Motor neuron (in vitro differentiated cells): ENCODE measurements at regions not wholly inside any gene's neighbourhood (a gene's known extent, or its start where the extent isn't known, plus 50 kb on each side); places are given as distances from the start of the nearest gene placed in this dataset.

ENCODE experiments used
- ATAC-seq, 8 experiments: fragments of 200-7000 bp; cut with Tn5 transposase; replicated peaks in 6 of 8; 2 replicates each; pipeline ENCODE4 v1.8.0; 2021; ENCODE audit warnings: mild to moderate bottlenecking in 8 of 8, moderate library complexity in 8 of 8
- H3K27ac ChIP-seq, 2 donors: fragments of 250-450 bp; sonication (Bioruptor Pico); 2 replicates each; pipeline ENCODE4 v1.9.0; 2021; ENCODE audit warnings: antibody characterized with exemption in 2 of 2, mild to moderate bottlenecking in 2 of 2, moderate library complexity in 1 of 2
- H3K4me1 ChIP-seq, 2 donors: fragments of 250-450 bp; sonication (Bioruptor Pico); replicated peaks in 1 of 2; 2 replicates each; pipeline ENCODE4 v1.6.1; 2021; ENCODE audit warnings: antibody characterized with exemption in 2 of 2, mild to moderate bottlenecking in 2 of 2, moderate library complexity in 1 of 2
- H3K4me3 ChIP-seq, 5 donors: fragments of 250-450 bp; sonication (Bioruptor Pico); 2 replicates each; pipeline ENCODE4 v1.9.0; 2021; ENCODE audit warnings: antibody characterized with exemption in 5 of 5, mild to moderate bottlenecking in 5 of 5, moderate library complexity in 4 of 5
- WGBS, 10 experiments: fragments of 450-650 bp; shearing (Covaris generic); methylation state at CpG; one replicate each; pipeline ENCODE4 v1.0.0; 2022; 5-methylcytosine and 5-hydroxymethylcytosine counted together
- in situ Hi-C, 9 experiments: fragments of 400-800 bp; cut with MboI; loops; one replicate each; pipeline ENCODE4 v1.15.0; 2021; ENCODE audit warnings: low sequenced_read_pairs in 9 of 9, low pct_unique_long_range_greater_than_20kb in 2 of 9; ENCODE audit not compliant: unreplicated experiment in 9 of 9

- ATAC-seq, result no peak
- in situ Hi-C loops, result no loop called here
- Histone ChIP-seq H3K27ac (no peak overlapping the region), H3K4me3 (no peak overlapping the region), H3K4me1 (no peaks in the 10 kb centered on the region)
- 100% methylated on average over 1 of the region's 2 CpGs; no CpG with 5 or more reads in 5 of the 10 experiments for WGBS, 10 experiments
Observed at GRCh38 chr5:144065786-144066185, 104.7 kb downstream of the YIPF5 start.

- in situ Hi-C loops, result no loop called here
- peak in 2 of 8 experiments; percentile 38 to 73 for ATAC-seq
- H3K4me1 ChIP-seq, result peaks cover 0 to 2% of the 10 kb centered on the region in 2 donors
- H3K4me3 ChIP-seq, result no peak overlapping the region
- H3K27ac ChIP-seq, result no peak overlapping the region
Observed at GRCh38 chr5:144072518-144072927, 97.9 kb downstream of the YIPF5 start.

- WGBS, 10 experiments, result 0 to 75% (median 41%) methylated on average over 1 of the region's 1 CpG
- ATAC-seq, result no peak
Observed at GRCh38 chr5:144076521-144077083, 93.9 kb downstream of the YIPF5 start.

GRCh38 chr5:144083185-144083584, 87.3 kb downstream of the YIPF5 start:
- ATAC-seq, result no peak
- 83 to 100% (median 100%) methylated on average over 1 of the region's 1 CpG; no CpG with 5 or more reads in 3 of the 10 experiments for WGBS, 10 experiments
- Histone ChIP-seq H3K4me1 (no peaks in the 10 kb centered on the region), H3K27ac (no peak overlapping the region), H3K4me3 (no peak overlapping the region)
- in situ Hi-C loops, result no loop called here

More at GRCh38 chr5:144076521-144077083, 93.9 kb downstream of the YIPF5 start:
- Histone ChIP-seq H3K27ac (no peak overlapping the region), H3K4me1 (peaks cover 0 to 2% of the 10 kb centered on the region in 2 donors), H3K4me3 (no peak overlapping the region)
- in situ Hi-C loops, result no loop called here

GRCh38 chr5:144084971-144085370, 85.5 kb downstream of the YIPF5 start:
- ATAC-seq, result no peak
- 86 to 100% (median 100%) methylated on average over 1 to 2 of the region's 2 CpGs; no CpG with 5 or more reads in 1 of the 10 experiments for WGBS, 10 experiments
- H3K4me1 ChIP-seq, result peaks cover 5 to 8% of the 10 kb centered on the region in 2 donors
- no peak overlapping the region for H3K4me3 ChIP-seq
- H3K27ac ChIP-seq, result no peak overlapping the region
- in situ Hi-C loops, result no loop called here

GRCh38 chr5:144085381-144085780, 85.1 kb downstream of the YIPF5 start:
- ATAC-seq, result no peak
- in situ Hi-C loops, result no loop called here
- 24 to 100% (median 80%) methylated on average over 1 to 3 of the region's 3 CpGs; no CpG with 5 or more reads in 1 of the 10 experiments for WGBS, 10 experiments
- no peak overlapping the region for H3K27ac ChIP-seq
- no peak overlapping the region for H3K4me3 ChIP-seq
- H3K4me1 ChIP-seq, result peaks cover 5 to 8% of the 10 kb centered on the region in 2 donors

GRCh38 chr5:144086295-144086694, 84.2 kb downstream of the YIPF5 start:
- WGBS, 10 experiments, result 40 to 96% (median 87%) methylated on average over 1 to 3 of the region's 3 CpGs; no CpG with 5 or more reads in 1 of the 10 experiments
- Histone ChIP-seq H3K27ac (no peak overlapping the region), H3K4me1 (peaks cover 5 to 8% of the 10 kb centered on the region in 2 donors), H3K4me3 (no peak overlapping the region)
- ATAC-seq, result no peak
- in situ Hi-C loops, result no loop called here

- 60 to 100% (median 91%) methylated on average over 1 of the region's 1 CpG; no CpG with 5 or more reads in 3 of the 10 experiments for WGBS, 10 experiments
- ATAC-seq, result no peak
- Histone ChIP-seq H3K4me1 (peaks cover 5 to 8% of the 10 kb centered on the region in 2 donors), H3K27ac (no peak overlapping the region), H3K4me3 (no peak overlapping the region)
- in situ Hi-C loops, result no loop called here
Observed at GRCh38 chr5:144087576-144087975, 82.9 kb downstream of the YIPF5 start.

- in situ Hi-C loops, result no loop called here
- peak in 2 of 8 experiments; percentile 14 to 16 for ATAC-seq
- peaks cover 5 to 8% of the 10 kb centered on the region in 2 donors for H3K4me1 ChIP-seq
- H3K4me3 ChIP-seq, result no peak overlapping the region
- H3K27ac ChIP-seq, result no peak overlapping the region
- 42 to 95% (median 84%) methylated on average over 1 to 3 of the region's 3 CpGs for WGBS, 10 experiments
Observed at GRCh38 chr5:144088206-144089064, 82.0 kb downstream of the YIPF5 start.

- in situ Hi-C loops, result no loop called here
- ATAC-seq, result peak; percentile 16 to 77 (median 39)
- 0 to 24% (median 6%) methylated on average over 1 to 2 of the region's 2 CpGs; no CpG with 5 or more reads in 2 of the 10 experiments for WGBS, 10 experiments
Observed at GRCh38 chr5:144089401-144090021, 80.9 kb downstream of the YIPF5 start.

GRCh38 chr5:144092508-144092907, 78.0 kb downstream of the YIPF5 start:
- in situ Hi-C loops, result no loop called here
- WGBS, 10 experiments, result 53 to 100% (median 79%) methylated on average over 1 to 3 of the region's 3 CpGs; no CpG with 5 or more reads in 3 of the 10 experiments
- Histone ChIP-seq H3K4me3 (no peak overlapping the region), H3K27ac (no peak overlapping the region), H3K4me1 (peaks cover 5 to 8% of the 10 kb centered on the region in 2 donors)
- ATAC-seq, result peak in 4 of 8 experiments; percentile 49 to 83 (median 70)

More at GRCh38 chr5:144089401-144090021, 80.9 kb downstream of the YIPF5 start:
- Histone ChIP-seq H3K4me3 (no peak overlapping the region), H3K27ac (no peak overlapping the region), H3K4me1 (peaks cover 5 to 8% of the 10 kb centered on the region in 2 donors)

- in situ Hi-C loops, result no loop called here
- Histone ChIP-seq H3K4me3 (no peak overlapping the region), H3K4me1 (peaks cover 3 to 8% of the 10 kb centered on the region in 2 donors), H3K27ac (no peak overlapping the region)
- 62 to 100% (median 67%) methylated on average over 1 to 3 of the region's 3 CpGs; no CpG with 5 or more reads in 1 of the 10 experiments for WGBS, 10 experiments
- no peak for ATAC-seq
Observed at GRCh38 chr5:144093400-144093799, 77.1 kb downstream of the YIPF5 start.

GRCh38 chr5:144093868-144094267, 76.6 kb downstream of the YIPF5 start:
- ATAC-seq, result no peak

More at GRCh38 chr5:144093868-144094267, 76.6 kb downstream of the YIPF5 start:
- Histone ChIP-seq H3K27ac (no peak overlapping the region), H3K4me3 (no peak overlapping the region), H3K4me1 (peaks cover 0 to 8% of the 10 kb centered on the region in 2 donors)
- 75 to 100% (median 92%) methylated on average over 1 to 2 of the region's 2 CpGs; no CpG with 5 or more reads in 1 of the 10 experiments for WGBS, 10 experiments
- in situ Hi-C loops, result no loop called here
